ENCODE measurements at regions not wholly inside any gene's neighbourhood (a gene's known extent, or its start where the extent isn't known, plus 50 kb on each side); places are given as distances from the start of the nearest gene placed in this dataset.

DNA sequence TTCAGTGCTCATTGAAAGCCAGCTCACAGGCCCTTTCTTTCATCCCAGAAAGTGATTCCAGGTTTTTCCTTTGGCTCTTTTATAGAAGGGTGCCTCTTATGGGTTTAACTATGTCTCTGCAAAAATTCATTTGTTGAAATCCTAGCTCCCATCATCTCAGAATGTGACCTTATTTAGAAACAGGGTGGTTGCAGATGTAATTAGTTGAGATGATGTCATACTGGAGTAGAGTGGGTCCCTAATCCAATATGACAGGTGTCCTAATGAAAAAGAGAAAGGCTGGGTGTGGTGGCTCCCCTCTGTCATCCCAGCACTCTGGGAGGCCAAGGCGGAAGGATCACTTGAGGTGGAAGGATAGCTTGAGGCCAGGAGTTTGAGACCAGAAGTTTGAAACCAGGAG, 64.2 kb upstream of the FAM20A start:
- TF ChIP-seq CTCF (IDR thresholded peaks at IDR 0.05; ENCODE audit: insufficient read depth, low read length) = no peak
- no peak for TF ChIP-seq REST (IDR thresholded peaks at IDR 0.05; ENCODE audit: insufficient replicate concordance, low read depth)
- no peak for TF ChIP-seq POLR2AphosphoS5 (IDR thresholded peaks at IDR 0.05; ENCODE audit: low read depth)
- TF ChIP-seq GABPA (IDR thresholded peaks at IDR 0.05; ENCODE audit: low read depth) = no peak

Measured in HL-60 (cell line).